ENCODE measurements at regions not wholly inside any gene's neighbourhood (a gene's known extent, or its start where the extent isn't known, plus 50 kb on each side); places are given as distances from the start of the nearest gene placed in this dataset.

DNA sequence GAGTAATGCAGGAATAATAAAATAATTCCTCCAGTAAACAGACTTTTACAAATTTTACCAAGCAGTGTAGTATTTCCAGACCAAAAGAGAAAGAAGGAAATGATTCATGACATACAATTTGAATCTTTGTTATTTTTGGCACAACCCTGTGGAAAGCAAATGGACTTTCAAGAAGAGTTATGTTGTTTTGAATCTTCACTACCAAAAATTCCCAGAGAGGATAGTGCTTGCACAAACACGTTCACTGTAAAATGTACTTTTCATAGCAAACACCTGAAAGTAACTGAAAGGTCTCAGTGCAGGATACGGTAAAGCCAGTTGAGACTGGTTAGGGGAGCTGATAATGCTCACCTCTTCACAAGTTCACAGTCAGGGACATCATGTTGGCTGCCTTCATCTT lies 107.1 kb downstream of the USP22 start (continued):
- TF ChIP-seq ZNF217 (IDR thresholded peaks at IDR 0.05), result no peak
- no peak for TF ChIP-seq ZNF622 (IDR thresholded peaks at IDR 0.05)
- no peak for TF ChIP-seq ZNF274 (IDR thresholded peaks at IDR 0.05; ENCODE audit: insufficient read depth, insufficient read length)
- TF ChIP-seq NFYA (IDR thresholded peaks at IDR 0.05; ENCODE audit: borderline replicate concordance, low read depth, low read length), result no peak
- TF ChIP-seq KAT2A (conservative IDR thresholded peaks at IDR 0.05; ENCODE audit: control insufficient read depth, low read depth, low read length), result no peak
- TF ChIP-seq RCOR1 (conservative IDR thresholded peaks at IDR 0.05; ENCODE audit: low read depth, low read length), result no peak
- TF ChIP-seq CBFB (IDR thresholded peaks at IDR 0.05; ENCODE audit: low read depth), result no peak
- no peak for TF ChIP-seq GATAD2B (conservative IDR thresholded peaks at IDR 0.05; ENCODE audit: low read depth)
- no peak for TF ChIP-seq MEF2B (IDR thresholded peaks at IDR 0.05; ENCODE audit: partially characterized antibody, poor library complexity, severe bottlenecking)
- no peak for TF ChIP-seq ASH2L (IDR thresholded peaks at IDR 0.05; ENCODE audit: borderline replicate concordance, low read depth)
- no peak for TF ChIP-seq RB1 (IDR thresholded peaks at IDR 0.05; ENCODE audit: borderline replicate concordance)
- TF ChIP-seq POLR2AphosphoS5 (IDR thresholded peaks at IDR 0.05; ENCODE audit: low read length), result no peak
- no peak for TF ChIP-seq HDAC2 (IDR thresholded peaks at IDR 0.05)
- TF ChIP-seq CHD2 (IDR thresholded peaks at IDR 0.05; ENCODE audit: borderline replicate concordance, low read depth, low read length), result no peak

DNA sequence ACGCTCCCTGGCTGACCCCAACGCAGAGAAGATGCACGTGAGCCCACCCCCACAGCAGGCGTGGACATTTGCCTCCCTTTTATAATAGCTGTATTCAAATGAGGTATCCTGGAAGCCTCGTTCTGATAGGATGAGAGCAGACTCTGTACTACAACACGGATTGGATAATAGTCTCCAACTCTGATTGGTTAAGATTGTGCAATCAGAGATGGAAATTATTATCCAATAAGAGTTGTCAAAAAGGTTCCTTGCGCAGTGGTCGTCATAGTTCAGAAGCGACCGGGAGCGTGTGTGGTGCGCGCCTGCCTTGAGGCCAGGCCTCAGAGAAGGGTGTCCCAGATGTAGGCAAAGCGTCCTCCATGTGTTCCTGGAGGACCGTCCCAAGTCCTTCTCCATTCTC lies 104.6 kb downstream of the USP22 start:
- H3K9ac ChIP-seq (ENCODE audit: control insufficient read depth, insufficient read depth, low read length), result no peak overlapping the region
- intact Hi-C loops (cut with micrococcal nuclease; ENCODE audit: unreplicated experiment), result no loop called here
- in situ Hi-C loops (cut with MboI), result no loop called here
- no peaks in the 10 kb centered on the region for H3K4me1 ChIP-seq (ENCODE audit: control insufficient read depth, insufficient read depth, low read length)
- no peak overlapping the region for H3K4me3 ChIP-seq
- POLR2A ChIA-PET, result no interaction called here
- FAIRE-seq (no peak), DNase-seq (ENCODE audit: low read depth, low spot score) (no peak), ATAC-seq (no peak)
- TF ChIP-seq, protein P1, sequence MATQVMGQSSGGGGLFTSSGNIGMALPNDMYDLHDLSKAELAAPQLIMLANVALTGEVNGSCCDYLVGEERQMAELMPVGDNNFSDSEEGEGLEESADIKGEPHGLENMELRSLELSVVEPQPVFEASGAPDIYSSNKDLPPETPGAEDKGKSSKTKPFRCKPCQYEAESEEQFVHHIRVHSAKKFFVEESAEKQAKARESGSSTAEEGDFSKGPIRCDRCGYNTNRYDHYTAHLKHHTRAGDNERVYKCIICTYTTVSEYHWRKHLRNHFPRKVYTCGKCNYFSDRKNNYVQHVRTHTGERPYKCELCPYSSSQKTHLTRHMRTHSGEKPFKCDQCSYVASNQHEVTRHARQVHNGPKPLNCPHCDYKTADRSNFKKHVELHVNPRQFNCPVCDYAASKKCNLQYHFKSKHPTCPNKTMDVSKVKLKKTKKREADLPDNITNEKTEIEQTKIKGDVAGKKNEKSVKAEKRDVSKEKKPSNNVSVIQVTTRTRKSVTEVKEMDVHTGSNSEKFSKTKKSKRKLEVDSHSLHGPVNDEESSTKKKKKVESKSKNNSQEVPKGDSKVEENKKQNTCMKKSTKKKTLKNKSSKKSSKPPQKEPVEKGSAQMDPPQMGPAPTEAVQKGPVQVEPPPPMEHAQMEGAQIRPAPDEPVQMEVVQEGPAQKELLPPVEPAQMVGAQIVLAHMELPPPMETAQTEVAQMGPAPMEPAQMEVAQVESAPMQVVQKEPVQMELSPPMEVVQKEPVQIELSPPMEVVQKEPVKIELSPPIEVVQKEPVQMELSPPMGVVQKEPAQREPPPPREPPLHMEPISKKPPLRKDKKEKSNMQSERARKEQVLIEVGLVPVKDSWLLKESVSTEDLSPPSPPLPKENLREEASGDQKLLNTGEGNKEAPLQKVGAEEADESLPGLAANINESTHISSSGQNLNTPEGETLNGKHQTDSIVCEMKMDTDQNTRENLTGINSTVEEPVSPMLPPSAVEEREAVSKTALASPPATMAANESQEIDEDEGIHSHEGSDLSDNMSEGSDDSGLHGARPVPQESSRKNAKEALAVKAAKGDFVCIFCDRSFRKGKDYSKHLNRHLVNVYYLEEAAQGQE (IDR thresholded peaks at IDR 0.05; ENCODE audit: low read depth, low read length), result no peak
- TF ChIP-seq RCOR1 (conservative IDR thresholded peaks at IDR 0.05; ENCODE audit: low read depth, low read length), result no peak
- TF ChIP-seq SREBF2 (IDR thresholded peaks at IDR 0.05; ENCODE audit: low read length), result no peak
- no peak for TF ChIP-seq POLR2AphosphoS2 (IDR thresholded peaks at IDR 0.05; ENCODE audit: low read depth, low read length)
- no peak for TF ChIP-seq CBX3 (IDR thresholded peaks at IDR 0.05; ENCODE audit: borderline replicate concordance, low read depth)
- TF ChIP-seq MEF2B (IDR thresholded peaks at IDR 0.05; ENCODE audit: partially characterized antibody, poor library complexity, severe bottlenecking), result no peak
- TF ChIP-seq EZH2 (IDR thresholded peaks at IDR 0.05; ENCODE audit: borderline replicate concordance, control insufficient read depth, low read depth, low read length), result no peak
- TF ChIP-seq SUZ12 (IDR thresholded peaks at IDR 0.05; ENCODE audit: unreplicated experiment), result no peak
- TF ChIP-seq, protein P2, sequence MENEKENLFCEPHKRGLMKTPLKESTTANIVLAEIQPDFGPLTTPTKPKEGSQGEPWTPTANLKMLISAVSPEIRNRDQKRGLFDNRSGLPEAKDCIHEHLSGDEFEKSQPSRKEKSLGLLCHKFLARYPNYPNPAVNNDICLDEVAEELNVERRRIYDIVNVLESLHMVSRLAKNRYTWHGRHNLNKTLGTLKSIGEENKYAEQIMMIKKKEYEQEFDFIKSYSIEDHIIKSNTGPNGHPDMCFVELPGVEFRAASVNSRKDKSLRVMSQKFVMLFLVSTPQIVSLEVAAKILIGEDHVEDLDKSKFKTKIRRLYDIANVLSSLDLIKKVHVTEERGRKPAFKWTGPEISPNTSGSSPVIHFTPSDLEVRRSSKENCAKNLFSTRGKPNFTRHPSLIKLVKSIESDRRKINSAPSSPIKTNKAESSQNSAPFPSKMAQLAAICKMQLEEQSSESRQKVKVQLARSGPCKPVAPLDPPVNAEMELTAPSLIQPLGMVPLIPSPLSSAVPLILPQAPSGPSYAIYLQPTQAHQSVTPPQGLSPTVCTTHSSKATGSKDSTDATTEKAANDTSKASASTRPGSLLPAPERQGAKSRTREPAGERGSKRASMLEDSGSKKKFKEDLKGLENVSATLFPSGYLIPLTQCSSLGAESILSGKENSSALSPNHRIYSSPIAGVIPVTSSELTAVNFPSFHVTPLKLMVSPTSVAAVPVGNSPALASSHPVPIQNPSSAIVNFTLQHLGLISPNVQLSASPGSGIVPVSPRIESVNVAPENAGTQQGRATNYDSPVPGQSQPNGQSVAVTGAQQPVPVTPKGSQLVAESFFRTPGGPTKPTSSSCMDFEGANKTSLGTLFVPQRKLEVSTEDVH (IDR thresholded peaks at IDR 0.05; ENCODE audit: low read depth, partially characterized antibody), result no peak
- no peaks in the 10 kb centered on the region for H3K9me3 ChIP-seq (replicated peaks; ENCODE audit: control insufficient read depth, insufficient read depth, low read length)
- no peak overlapping the region for H2AFZ ChIP-seq (ENCODE audit: control insufficient read depth, low read depth, low read length)
- H3K36me3 ChIP-seq (ENCODE audit: control insufficient read depth in 2 of 2, insufficient read depth in 2 of 2, low read length in 1 of 2), result no peaks in the 10 kb centered on the region
- no peaks in the 10 kb centered on the region; a peak in 2 of 4 replicates for H3K27me3 ChIP-seq (replicated peaks in 1 of 2; ENCODE audit: control insufficient read depth in 2 of 2, insufficient read depth in 2 of 2, low read length in 1 of 2)
- no TSS peak for BruUV-seq (replicated peaks)
- WGBS (ENCODE audit: insufficient coverage, insufficient replicate concordance, low lambda C conversion rate, missing lambda C conversion rate), result 49% methylated on average over 15 of the region's 15 CpGs
- H4K20me1 ChIP-seq (ENCODE audit: control insufficient read depth, insufficient read depth), result no peaks in the 10 kb centered on the region
- RAD21 ChIA-PET (ENCODE audit: unreplicated experiment), result no interaction called here
- CTCF ChIA-PET, result no interaction called here
- no peak overlapping the region for H3K4me2 ChIP-seq (ENCODE audit: control insufficient read depth, insufficient read depth)
- SMC1A ChIA-PET (ENCODE audit: uncharacterized antibody, unreplicated experiment), result no interaction called here
- H3K79me2 ChIP-seq (ENCODE audit: control insufficient read depth, insufficient read depth, low read length), result no peaks in the 10 kb centered on the region
- H3K27ac ChIP-seq (ENCODE audit: control insufficient read depth, insufficient read depth), result no peak overlapping the region

Measured in GM12878 (cell line).